Nephron (organoid): ENCODE measurements at regions not wholly inside any gene's neighbourhood (a gene's known extent, or its start where the extent isn't known, plus 50 kb on each side); places are given as distances from the start of the nearest gene placed in this dataset.
"Not testable (repeated sequence)": the region's sequence is repeated elsewhere in the genome, so short reads cannot be mapped to it uniquely, and the experiment has no call there.

ENCODE experiments used
- H3K27ac Mint-ChIP-seq, 3 experiments: 2 replicates each; pipeline ENCODE4 v1.8.0; 2020; ENCODE audit warnings: mixed read lengths in 3 of 3, mild to moderate bottlenecking in 2 of 3, moderate library complexity in 1 of 3
- H3K27me3 Mint-ChIP-seq: 2 replicates; pipeline ENCODE4 v1.8.0; 2021; ENCODE audit warnings: low read depth, mild to moderate bottlenecking, moderate library complexity, mixed read lengths
- H3K36me3 Mint-ChIP-seq: 2 replicates; pipeline ENCODE4 v1.8.0; 2020; ENCODE audit warnings: low read depth, mixed read lengths
- H3K4me1 Mint-ChIP-seq: 2 replicates; pipeline ENCODE4 v1.8.0; 2020; ENCODE audit warnings: mixed read lengths
- H3K4me3 Mint-ChIP-seq, 3 experiments: 2 replicates each; pipeline ENCODE4 v1.8.0; 2020; ENCODE audit warnings: mild to moderate bottlenecking in 3 of 3, mixed read lengths in 3 of 3, moderate library complexity in 2 of 3
- H3K9me3 Mint-ChIP-seq: 2 replicates; pipeline ENCODE4 v1.8.0; 2020; ENCODE audit warnings: mixed read lengths

DNA sequence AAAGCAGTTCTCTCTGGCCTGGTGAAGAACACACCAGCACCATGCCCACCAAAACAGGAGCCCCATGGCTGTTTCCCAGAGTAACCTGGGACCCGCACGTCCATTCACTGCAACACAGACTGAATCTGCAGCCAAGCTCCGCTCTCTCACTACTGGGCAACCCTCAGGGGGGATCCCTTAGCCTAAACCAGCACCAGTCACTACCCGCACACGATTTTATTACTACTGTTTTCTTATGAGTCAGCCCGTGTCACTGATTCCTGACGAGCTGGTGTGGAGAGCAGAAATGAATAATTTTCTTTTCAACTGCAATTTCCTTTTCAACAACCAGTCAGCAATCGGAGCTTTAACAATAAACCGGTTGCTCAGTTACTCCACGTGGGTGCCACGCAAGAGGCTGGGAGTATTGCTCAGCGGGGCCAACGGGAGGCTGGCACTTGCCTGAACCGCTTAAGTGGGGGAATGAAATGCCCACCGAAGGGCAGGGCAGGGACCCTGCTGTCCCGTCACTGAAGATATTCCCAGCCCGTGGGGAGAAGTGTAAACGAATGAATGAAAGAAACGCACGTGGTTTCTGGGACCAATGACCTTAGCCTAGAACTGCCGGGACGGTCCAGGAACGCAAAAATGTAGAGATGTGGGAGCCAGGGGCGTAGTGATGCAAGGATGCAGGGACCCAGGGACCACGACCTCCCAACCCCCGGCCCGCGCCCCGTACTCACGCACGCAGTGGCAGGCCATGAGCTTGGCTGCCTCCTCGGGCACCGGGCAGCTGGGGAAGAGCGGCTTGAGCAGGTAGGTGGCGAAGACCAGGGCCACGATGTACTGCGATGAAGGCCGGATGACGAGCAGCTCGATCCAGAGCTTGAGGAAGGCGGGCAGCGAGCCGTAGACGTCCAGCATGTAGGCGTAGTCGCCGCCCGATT is 50.4 kb upstream of the SPN start:
- not testable (repeated sequence) for H3K9me3 Mint-ChIP-seq, H3K27me3 Mint-ChIP-seq, H3K36me3 Mint-ChIP-seq
- H3K4me1 Mint-ChIP-seq: peaks cover 29% of the 10 kb centered on the region
- peak overlapping the region; percentile 85 to 92 (median 86) for H3K4me3 Mint-ChIP-seq
- H3K27ac Mint-ChIP-seq: peak overlapping the region in 2 of 3 experiments; percentile 42 to 69
